HepG2 (cell line): ENCODE measurements at regions not wholly inside any gene's neighbourhood (a gene's known extent, or its start where the extent isn't known, plus 50 kb on each side); places are given as distances from the start of the nearest gene placed in this dataset.

Experiments used
- DDIT3 ChIP-seq: sonication (generic); formaldehyde crosslinking; IDR thresholded peaks from 2 replicates; pipeline ENCODE4 v1.4.0; 2020; ENCODE audit warnings: mild to moderate bottlenecking, missing genetic modification reagents
- DNMT1 ChIP-seq: sonication (generic); formaldehyde crosslinking; IDR thresholded peaks from 2 replicates; pipeline ENCODE4 v1.5.1; 2020; ENCODE audit warnings: mild to moderate bottlenecking, missing genetic modification reagents
- EZH2 ChIP-seq: conservative IDR thresholded peaks from 2 replicates; pipeline ENCODE4 v1.6.1; 2012; ENCODE audit warnings: mild to moderate bottlenecking, low read depth, low read length, moderate library complexity
- GABPA ChIP-seq, 2 experiments: IDR thresholded peaks; 2 replicates each; pipeline ENCODE4 v1.6.1; 2011 to 2016; ENCODE audit warnings: low read depth in 2 of 2, low read length in 1 of 2, missing biosample characterization in 1 of 2, missing genetic modification characterization in 1 of 2
- JUND ChIP-seq: sonication (generic); formaldehyde crosslinking; IDR thresholded peaks from 2 replicates; pipeline ENCODE4 v1.8.0; 2022; ENCODE audit warnings: mild to moderate bottlenecking, missing genetic modification reagents
- MYNN ChIP-seq: sonication (generic); formaldehyde crosslinking; IDR thresholded peaks from 2 replicates; pipeline ENCODE4 v1.4.0; 2020; ENCODE audit warnings: mild to moderate bottlenecking, low read depth, missing genetic modification reagents
- PRDM10 ChIP-seq: sonication (generic); formaldehyde crosslinking; IDR thresholded peaks from 2 replicates; pipeline ENCODE4 v1.4.0; 2020; ENCODE audit warnings: low read depth, missing genetic modification reagents
- RBFOX2 ChIP-seq: fragments of 200-400 bp; formaldehyde crosslinking; IDR thresholded peaks from 2 replicates; pipeline ENCODE4 v1.6.1; 2017; ENCODE audit warnings: low read depth, mild to moderate bottlenecking, low read length
- RERE ChIP-seq: IDR thresholded peaks from 2 replicates; pipeline ENCODE4 v1.6.1; 2016; ENCODE audit warnings: low read depth, missing genetic modification reagents, missing compliant biosample characterization
- ZBTB26 ChIP-seq: IDR thresholded peaks from 2 replicates; pipeline ENCODE4 v1.6.1; 2016; ENCODE audit warnings: missing compliant biosample characterization, missing genetic modification reagents, borderline replicate concordance
- ZNF337 ChIP-seq: sonication (generic); formaldehyde crosslinking; IDR thresholded peaks from 2 replicates; pipeline ENCODE4 v1.5.1; 2020; ENCODE audit warnings: missing genetic modification reagents, low read depth, mild to moderate bottlenecking, borderline replicate concordance
- ZNF75D ChIP-seq: sonication (generic); formaldehyde crosslinking; IDR thresholded peaks from 2 replicates; pipeline ENCODE4 v1.8.1; 2023; ENCODE audit warnings: missing genetic modification reagents, mild to moderate bottlenecking, borderline replicate concordance
- ZNF766 ChIP-seq: sonication (generic); formaldehyde crosslinking; IDR thresholded peaks from 2 replicates; pipeline ENCODE4 v1.5.0; 2020; ENCODE audit warnings: missing genetic modification reagents, borderline replicate concordance
- TF ChIP-seq, protein P1 (sequence below): sonication (generic); formaldehyde crosslinking; IDR thresholded peaks from 2 replicates; pipeline ENCODE4 v1.5.0; 2020; ENCODE audit warnings: mild to moderate bottlenecking, missing genetic modification reagents, moderate library complexity

- TF ChIP-seq ZNF75D (CRISPR knock-in tag) (no peak), ZNF337 (CRISPR knock-in tag) (no peak), ZNF766 (CRISPR knock-in tag) (no peak), DDIT3 (CRISPR knock-in tag) (no peak), ZBTB26 (CRISPR knock-in tag) (no peak), RBFOX2 (no peak), JUND (CRISPR knock-in tag) (no peak), GABPA (IDR thresholded peaks at IDR 0.05; ENCODE audit: low read depth, low read length) (no peak), GABPA (CRISPR knock-in tag; IDR thresholded peaks at IDR 0.05; ENCODE audit: low read depth) (no peak), MYNN (no peak), EZH2 (no peak), PRDM10 (CRISPR knock-in tag) (no peak), RERE (CRISPR knock-in tag) (no peak), DNMT1 (CRISPR knock-in tag) (no peak)
- TF ChIP-seq, protein P1, sequence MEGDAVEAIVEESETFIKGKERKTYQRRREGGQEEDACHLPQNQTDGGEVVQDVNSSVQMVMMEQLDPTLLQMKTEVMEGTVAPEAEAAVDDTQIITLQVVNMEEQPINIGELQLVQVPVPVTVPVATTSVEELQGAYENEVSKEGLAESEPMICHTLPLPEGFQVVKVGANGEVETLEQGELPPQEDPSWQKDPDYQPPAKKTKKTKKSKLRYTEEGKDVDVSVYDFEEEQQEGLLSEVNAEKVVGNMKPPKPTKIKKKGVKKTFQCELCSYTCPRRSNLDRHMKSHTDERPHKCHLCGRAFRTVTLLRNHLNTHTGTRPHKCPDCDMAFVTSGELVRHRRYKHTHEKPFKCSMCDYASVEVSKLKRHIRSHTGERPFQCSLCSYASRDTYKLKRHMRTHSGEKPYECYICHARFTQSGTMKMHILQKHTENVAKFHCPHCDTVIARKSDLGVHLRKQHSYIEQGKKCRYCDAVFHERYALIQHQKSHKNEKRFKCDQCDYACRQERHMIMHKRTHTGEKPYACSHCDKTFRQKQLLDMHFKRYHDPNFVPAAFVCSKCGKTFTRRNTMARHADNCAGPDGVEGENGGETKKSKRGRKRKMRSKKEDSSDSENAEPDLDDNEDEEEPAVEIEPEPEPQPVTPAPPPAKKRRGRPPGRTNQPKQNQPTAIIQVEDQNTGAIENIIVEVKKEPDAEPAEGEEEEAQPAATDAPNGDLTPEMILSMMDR, result no peak
Observed at GRCh38 chr1:38183096-38183495, 136.5 kb upstream of the POU3F1 start.
